Stomach (tissue), 4 donors: ENCODE measurements at regions not wholly inside any gene's neighbourhood (a gene's known extent, or its start where the extent isn't known, plus 50 kb on each side); places are given as distances from the start of the nearest gene placed in this dataset.

Experiments
- POLR2AphosphoS5 ChIP-seq, 3 donors: sonication (generic); formaldehyde crosslinking; IDR thresholded peaks; one replicate each; pipeline ENCODE4 v1.6.1; 2016; ENCODE audit warnings: antibody characterized with exemption in 3 of 3
- TF ChIP-seq, protein P1 (sequence below), 7 experiments: fragments of 450-650 bp in 4 of 7; fragments of 200-600 bp in 3 of 7; sonication (generic) in 3 of 7; IDR thresholded peaks; one replicate each; pipeline ENCODE4 v1.5.1; 2016 to 2019; ENCODE audit warnings: antibody characterized with exemption in 7 of 7, control low read depth in 2 of 7, mild to moderate bottlenecking in 1 of 7

DNA sequence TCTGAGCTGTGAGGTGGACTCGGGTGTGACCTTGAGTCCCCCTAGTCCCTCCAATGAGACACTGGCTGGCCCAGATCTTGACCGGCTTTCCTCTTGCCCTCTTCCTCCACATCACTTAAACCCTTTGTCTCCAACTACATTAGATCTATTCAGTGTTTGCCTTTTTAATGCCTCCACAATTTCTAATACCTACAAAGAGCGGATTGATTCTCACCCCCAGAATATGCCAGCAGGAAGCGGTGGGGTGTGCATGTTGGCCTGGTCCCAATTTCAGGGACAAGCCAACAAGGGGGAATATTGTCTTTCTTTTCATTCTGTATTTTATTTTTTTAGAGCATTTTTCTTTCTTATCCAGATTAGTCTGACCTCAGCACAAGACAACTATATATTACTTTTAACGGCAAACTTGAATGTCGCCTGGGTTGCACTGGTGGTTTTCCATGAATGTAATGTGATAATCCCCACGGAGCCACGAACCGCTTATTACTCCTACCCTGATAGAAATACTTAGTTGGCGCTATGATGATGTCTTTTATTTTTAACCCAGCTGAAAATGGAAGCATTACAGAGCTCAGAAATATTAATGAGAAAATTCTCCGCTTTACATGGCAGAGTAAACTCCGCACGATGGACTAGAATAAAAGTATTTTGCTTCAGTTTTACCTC lies 68.5 kb upstream of the MYO10 start:
- no peak for TF ChIP-seq POLR2AphosphoS5 (IDR thresholded peaks at IDR 0.05)
- TF ChIP-seq, protein P1, sequence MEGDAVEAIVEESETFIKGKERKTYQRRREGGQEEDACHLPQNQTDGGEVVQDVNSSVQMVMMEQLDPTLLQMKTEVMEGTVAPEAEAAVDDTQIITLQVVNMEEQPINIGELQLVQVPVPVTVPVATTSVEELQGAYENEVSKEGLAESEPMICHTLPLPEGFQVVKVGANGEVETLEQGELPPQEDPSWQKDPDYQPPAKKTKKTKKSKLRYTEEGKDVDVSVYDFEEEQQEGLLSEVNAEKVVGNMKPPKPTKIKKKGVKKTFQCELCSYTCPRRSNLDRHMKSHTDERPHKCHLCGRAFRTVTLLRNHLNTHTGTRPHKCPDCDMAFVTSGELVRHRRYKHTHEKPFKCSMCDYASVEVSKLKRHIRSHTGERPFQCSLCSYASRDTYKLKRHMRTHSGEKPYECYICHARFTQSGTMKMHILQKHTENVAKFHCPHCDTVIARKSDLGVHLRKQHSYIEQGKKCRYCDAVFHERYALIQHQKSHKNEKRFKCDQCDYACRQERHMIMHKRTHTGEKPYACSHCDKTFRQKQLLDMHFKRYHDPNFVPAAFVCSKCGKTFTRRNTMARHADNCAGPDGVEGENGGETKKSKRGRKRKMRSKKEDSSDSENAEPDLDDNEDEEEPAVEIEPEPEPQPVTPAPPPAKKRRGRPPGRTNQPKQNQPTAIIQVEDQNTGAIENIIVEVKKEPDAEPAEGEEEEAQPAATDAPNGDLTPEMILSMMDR (IDR thresholded peaks at IDR 0.05), result no peak
